GM12892 (cell line): ENCODE measurements at regions not wholly inside any gene's neighbourhood (a gene's known extent, or its start where the extent isn't known, plus 50 kb on each side); places are given as distances from the start of the nearest gene placed in this dataset.

ENCODE experiments used
- DNase-seq: peaks from one replicate; pipeline ENCODE4 v3.0.0; 2011; ENCODE audit not compliant: insufficient read length
- FAIRE-seq: peaks from 2 replicates; lab custom pipeline; 2011; peaks lifted over from hg19 to GRCh38; lab: Jason Lieb, UNC
- POLR2A ChIP-seq: IDR thresholded peaks from 2 replicates; pipeline ENCODE4 v1.6.1; 2011; ENCODE audit warnings: low read depth, low read length, control low read depth
- POLR2AphosphoS5 ChIP-seq: IDR thresholded peaks from 2 replicates; pipeline ENCODE4 v1.6.1; 2011; ENCODE audit warnings: low read depth, low read length, control low read depth
- TAF1 ChIP-seq: IDR thresholded peaks from 2 replicates; pipeline ENCODE4 v1.6.1; 2011; ENCODE audit warnings: low read depth, mild to moderate bottlenecking, control low read depth, low read length, borderline replicate concordance

DNA sequence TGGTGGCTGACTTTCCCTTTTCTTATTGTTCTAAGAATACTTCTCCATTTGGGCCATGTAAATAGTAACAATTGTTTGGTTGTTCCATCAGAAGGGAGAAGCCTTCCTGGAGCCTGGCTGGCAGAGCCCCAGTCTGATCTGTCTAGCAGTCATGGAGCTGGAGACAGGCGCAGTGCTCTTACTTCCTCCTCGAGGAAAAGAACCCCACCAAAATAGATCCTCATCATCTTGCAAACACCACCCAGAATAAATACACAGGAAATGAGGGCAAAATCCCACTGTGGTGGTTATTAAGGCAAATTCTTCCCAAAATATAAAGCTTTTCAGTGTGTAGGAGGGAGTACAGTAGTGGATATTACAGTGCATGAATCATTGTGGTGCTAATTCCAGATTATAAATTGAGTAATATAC lies 195.1 kb upstream of the SGK1 start:
- DNase-seq (no peak), FAIRE-seq (peak; percentile 14)
- no peak for TF ChIP-seq TAF1
- TF ChIP-seq POLR2AphosphoS5: no peak
- TF ChIP-seq POLR2A: no peak

DNA sequence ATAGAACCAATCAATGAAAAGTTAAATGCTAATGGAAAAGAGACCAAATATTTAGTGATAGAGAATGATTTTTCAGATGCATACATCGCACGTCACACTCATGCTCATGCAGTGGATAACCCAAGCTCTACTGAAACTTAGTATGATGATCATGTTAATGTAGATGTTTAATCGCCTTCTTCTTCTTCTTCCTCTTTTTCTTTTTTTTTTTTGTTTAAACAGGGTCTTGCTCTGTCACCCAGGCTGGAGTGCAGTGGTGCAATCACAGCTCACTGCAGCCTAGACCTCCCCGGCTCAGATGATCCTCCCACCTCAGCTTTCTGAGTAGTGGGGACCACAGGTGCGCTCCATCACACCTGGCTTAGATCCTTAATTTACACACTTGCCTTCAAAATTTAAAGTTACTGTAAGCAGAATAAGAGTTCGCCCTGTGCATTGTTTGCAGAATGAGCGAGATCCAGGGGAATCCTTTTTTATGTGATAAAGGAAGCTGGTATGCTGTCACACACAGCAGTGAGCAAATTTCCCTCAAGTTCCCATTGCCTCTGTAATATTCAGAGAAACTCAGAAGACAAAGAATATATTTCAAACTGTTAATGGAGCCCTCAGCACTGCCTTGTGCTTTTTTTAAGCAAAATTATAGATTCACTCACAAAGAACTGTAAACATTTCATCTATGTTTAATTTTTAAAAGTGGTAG lies 194.2 kb upstream of the SGK1 start:
- DNase-seq (no peak), FAIRE-seq (no peak)
- TF ChIP-seq POLR2A (no peak), POLR2AphosphoS5 (no peak), TAF1 (no peak)

DNA sequence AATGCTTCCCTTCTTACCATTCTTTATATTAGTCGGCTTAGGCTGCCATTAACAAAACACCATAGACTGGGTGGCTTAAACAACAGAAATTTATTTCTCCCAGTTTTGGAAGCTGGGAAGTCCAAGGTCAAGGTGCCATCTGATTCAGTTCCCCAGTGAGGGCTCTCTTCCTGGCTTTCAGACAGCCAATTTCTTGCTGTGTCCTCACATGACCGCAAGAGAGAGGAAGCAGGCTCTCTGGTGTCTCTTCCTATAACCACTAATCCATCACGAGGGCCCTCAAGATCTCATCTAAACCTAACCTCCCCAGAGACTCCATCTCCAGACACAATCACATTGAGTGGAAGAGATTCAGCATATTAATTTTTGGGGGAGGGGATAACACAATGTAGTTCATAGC lies 193.0 kb upstream of the SGK1 start:
- TF ChIP-seq POLR2AphosphoS5 (no peak), TAF1 (no peak), POLR2A (no peak)
- DNase-seq: no peak
- no peak for FAIRE-seq

DNA sequence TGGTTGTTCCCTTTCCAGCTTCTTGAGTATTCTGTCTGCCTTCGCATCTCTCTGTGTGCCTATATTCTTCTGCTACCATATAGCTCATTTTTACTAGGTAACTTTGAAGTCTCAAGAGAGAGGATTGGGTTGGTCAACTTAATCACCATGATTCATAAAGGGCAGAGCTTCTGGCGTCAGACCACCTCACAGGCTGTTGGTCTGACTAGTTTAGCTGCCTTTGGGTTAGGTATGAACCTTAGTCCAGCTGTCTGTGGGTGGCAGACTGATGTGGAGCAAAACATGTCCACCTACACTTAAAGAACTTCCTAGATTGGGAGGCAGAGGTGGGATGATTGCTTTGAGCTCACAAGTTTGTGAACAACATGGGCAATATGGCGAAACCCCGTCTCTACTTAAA lies 192.2 kb upstream of the SGK1 start:
- FAIRE-seq (no peak), DNase-seq (no peak)
- TF ChIP-seq POLR2A (no peak), TAF1 (no peak), POLR2AphosphoS5 (no peak)

DNA sequence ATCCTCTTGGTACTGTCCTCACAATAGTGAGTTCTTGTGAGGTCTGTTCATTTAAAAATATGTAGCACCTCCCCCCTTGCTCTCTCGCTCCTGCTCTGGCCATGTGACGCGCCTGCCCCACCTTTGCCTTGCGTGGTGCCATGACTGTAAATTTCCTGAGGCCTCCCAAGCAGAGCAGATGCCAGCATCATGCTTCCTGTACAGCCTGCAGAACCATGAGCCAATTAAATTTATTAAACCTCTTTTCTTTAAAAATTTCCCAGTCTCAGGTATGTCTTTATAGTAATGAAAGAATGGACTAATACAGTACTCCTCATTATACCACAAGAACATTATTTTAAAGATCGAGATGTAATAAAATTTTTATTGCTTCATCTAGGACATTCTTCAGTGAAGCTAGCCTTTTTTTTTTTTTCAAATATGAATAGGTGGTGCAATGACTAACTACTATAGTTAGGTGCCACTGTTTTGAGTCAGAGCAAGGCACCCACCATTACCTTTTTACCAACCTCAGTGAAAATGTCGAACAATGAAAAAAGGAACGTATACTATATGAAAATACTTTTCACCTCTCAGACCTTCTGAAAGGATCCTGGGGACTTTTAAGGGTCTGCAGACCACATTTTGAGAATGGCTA lies 191.1 kb upstream of the SGK1 start:
- no peak for DNase-seq
- TF ChIP-seq POLR2A (no peak), TAF1 (no peak), POLR2AphosphoS5 (no peak)
- no peak for FAIRE-seq

DNA sequence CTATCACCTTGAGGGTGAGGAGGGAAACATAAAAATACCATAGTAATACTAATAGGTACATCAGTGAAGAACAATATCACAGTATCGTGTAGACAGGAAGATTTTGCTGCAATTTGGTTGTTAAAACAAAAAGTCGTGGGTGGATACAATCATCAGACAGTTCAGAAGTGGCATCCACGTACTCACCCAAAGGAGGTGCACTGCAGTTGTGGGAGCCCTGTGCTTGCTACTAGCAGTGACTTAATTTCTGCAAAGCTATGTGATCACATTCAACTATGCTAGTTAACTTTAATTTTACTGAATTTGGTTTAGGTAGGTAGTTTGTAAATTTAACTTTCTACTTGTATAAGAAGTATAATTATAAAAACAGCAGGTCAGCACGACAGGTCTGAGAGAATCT lies 188.2 kb upstream of the SGK1 start:
- no peak for TF ChIP-seq POLR2AphosphoS5
- TF ChIP-seq POLR2A: no peak
- no peak for TF ChIP-seq TAF1
- DNase-seq (no peak), FAIRE-seq (no peak)

DNA sequence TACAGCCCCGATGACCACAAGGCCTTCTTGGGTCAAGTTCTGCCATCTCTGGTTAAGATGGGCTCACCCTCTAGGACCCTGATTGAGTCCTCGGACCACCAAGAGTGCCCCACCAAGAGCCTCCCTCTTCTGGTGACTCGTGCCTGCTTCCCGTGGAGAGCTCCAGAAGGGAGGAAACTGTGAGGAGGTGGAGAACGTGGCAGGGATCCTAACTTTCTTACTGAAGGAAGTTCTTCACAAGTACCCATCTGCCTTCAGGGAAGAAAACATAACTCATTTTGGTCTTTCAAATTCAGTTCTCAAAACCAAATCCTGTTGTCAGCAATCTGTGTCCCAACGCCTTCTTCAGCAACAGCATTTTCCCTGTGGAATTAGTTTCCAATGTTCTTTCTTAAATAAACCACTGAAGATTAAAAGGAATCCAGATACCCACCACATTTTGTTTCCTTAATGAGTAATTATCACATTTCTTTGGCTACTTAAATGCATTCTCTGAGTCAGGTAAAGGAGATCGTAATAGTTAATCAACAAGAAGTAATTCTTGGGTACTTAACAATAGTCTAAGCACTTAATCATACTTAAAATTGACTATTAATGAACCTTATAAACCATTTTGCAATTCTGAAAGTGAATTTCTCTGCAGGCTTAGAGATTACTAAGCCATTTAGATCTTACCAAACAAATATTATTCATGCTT lies 185.8 kb upstream of the SGK1 start:
- TF ChIP-seq POLR2AphosphoS5: no peak
- TF ChIP-seq TAF1: no peak
- TF ChIP-seq POLR2A: no peak
- DNase-seq (no peak), FAIRE-seq (no peak)

DNA sequence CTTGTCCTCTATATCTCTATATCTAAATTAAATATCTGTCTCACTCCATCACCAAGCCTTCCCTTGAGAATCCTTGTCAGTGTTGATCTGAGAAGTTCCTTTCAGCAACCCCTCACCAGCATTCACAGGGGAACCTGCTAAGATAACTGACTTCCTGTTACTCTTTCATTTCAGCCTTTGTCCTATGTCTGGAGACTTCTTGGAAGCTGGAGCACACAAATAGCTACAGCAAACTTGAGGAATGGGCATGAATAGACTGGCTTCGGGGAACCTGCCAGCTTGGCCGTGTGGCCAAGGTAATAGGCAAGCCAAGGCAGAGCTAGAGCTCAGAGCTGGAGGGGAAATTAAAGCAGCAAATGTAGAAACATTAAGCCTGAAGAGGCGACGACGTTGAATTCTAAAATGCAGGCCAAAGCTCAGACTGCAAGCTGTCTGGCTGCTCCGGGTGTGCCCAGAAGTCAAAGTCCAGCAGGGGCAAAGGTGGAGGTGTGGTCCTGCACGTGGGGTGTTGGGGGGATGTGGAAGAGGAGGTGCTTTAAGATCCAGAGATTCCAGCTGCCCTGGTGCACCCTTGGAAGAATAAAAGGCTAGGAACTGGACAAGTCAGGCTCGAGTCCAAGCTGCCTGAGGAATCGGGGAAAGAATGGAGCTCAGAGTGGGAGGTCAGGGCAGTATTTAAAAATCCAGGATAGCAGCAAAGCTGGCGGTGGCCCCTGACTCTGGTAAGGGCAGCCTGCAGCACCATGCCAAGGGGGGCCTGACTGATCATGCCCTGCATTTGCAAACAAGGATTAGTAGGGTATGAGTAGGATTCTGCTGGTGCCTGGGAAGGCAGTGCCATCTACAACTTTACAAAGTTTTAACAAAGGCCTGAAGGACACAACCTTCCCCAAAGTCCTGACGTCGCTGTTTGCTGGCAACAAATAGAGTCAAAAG lies 185.0 kb upstream of the SGK1 start:
- FAIRE-seq (no peak), DNase-seq (no peak)
- TF ChIP-seq POLR2A: no peak
- no peak for TF ChIP-seq TAF1
- no peak for TF ChIP-seq POLR2AphosphoS5

DNA sequence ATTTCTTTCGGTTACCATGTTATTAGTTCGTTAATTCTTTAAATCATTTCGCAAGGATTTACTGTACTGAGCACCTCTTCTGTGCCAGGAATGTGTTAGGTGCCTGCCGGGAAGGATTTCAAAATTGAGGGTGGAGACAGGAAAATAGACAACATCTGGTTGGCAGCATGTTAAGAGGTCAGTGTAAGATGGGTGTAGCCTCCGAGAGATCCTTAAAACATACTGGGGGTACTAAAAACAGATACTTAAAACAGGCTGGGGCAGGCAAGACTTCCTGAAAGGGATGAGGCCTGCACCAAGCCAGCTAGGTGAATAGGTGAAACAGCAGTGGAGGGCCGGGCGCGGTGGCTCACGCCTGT lies 178.0 kb upstream of the SGK1 start:
- DNase-seq (no peak), FAIRE-seq (no peak)

DNA sequence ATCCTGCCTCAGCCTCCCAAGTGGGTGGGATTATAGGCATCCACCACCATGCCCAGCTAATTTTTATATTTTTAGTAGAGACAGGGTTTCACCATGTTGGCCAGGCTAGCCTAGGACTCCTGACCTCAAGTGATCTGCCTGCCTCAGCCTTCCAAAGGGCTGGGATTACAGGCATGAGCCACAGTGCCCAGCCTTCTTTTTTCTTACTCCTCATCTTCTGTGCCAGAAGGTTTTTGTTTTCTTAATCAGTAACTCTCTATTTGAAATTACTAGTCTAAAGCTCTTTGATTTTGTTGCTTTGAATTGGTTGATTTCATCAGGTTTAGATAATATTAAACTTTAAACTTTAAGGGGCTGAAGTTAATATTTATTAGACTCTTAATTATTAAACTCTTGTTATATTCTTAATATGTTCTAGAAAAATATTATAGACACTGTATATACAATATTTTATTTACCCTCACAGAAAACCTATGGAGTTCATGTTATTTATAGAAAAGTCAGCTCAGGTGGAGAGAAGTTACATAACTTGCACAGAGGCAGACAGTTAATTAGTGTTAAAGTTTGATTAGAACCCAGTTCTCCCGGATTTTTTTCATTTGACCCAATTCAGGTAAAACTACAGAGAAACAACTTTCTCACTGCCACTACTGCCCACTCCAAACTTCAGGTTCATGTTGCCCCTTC lies 177.4 kb upstream of the SGK1 start:
- FAIRE-seq (no peak), DNase-seq (no peak)
- no peak for TF ChIP-seq POLR2A
- TF ChIP-seq TAF1: no peak
- TF ChIP-seq POLR2AphosphoS5: no peak

More for the DNA sequence above, 178.0 kb upstream of the SGK1 start:
- no peak for TF ChIP-seq POLR2AphosphoS5
- TF ChIP-seq TAF1: no peak
- TF ChIP-seq POLR2A: no peak

DNA sequence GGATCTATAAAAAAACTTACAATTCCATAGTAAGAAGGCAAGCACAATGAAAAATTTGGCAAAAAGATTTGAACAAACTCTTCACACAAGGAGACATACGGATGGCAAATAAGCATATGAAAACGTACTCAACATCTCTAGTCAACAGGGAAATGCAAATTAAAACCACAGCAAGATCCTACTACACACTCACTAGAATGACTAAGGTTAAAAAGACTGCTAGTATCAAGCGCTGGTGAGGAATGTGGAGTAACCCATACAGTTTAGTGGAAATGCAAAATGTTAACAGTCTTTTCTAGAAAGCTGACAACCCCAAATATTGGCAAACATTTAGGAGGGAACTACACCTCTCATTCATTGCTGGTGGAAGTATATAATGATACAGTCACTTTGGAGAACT lies 175.9 kb upstream of the SGK1 start:
- TF ChIP-seq TAF1 (no peak), POLR2A (no peak), POLR2AphosphoS5 (no peak)

DNA sequence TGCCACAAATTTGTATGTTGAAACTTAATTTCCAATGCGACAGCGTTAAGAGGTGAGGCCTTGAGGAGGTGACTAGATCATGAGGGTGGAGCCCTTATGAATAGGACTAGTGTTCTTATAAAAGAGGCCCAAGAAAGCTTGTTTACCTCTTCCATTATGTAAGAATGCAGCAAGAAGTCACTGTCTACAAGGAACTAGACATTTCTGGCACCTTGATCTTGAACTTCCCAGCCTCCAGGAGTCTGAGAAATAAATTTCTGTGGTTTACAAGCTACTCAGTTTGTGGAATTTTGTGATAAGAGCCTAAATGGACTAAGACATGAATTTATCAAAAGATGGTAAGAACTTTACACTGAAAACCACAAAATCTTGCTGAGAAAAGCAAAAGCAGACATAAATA lies 173.6 kb upstream of the SGK1 start:
- no peak for DNase-seq
- TF ChIP-seq POLR2AphosphoS5: no peak
- TF ChIP-seq TAF1: no peak
- no peak for TF ChIP-seq POLR2A
- no peak for FAIRE-seq

More for the DNA sequence above, 175.9 kb upstream of the SGK1 start:
- no peak for DNase-seq
- FAIRE-seq: no peak
